ENCODE measurements at regions not wholly inside any gene's neighbourhood (a gene's known extent, or its start where the extent isn't known, plus 50 kb on each side); places are given as distances from the start of the nearest gene placed in this dataset.

DNA sequence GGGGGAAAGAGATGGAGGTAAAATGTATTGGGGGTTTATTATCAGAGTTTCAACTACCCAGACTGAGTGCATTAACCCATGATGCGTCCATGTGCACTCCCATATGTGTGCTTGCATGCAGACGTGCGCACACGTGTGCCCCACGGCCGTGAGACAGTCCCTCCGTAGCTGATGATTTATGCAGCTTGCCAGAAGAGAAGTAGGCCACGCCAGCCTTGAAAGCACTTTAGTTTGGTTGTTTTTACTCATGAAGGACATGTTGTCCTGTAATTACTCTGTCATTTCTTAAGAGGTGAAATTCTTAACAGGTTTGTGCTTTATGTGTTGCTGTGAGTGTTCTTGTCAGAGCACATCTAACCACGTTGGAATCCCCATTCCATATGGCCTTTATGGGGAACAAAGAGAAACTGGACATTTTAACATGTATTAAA is 467.8 kb downstream of the LMO4 start:
- peaks cover 50% of the 10 kb centered on the region for H3K4me1 Mint-ChIP-seq (ENCODE audit: low read depth)
- no peak overlapping the region for H3K27ac Mint-ChIP-seq
- H3K27me3 Mint-ChIP-seq (ENCODE audit: insufficient read depth) = no peaks in the 10 kb centered on the region; the same call in 1 of the 2 replicates

DNA sequence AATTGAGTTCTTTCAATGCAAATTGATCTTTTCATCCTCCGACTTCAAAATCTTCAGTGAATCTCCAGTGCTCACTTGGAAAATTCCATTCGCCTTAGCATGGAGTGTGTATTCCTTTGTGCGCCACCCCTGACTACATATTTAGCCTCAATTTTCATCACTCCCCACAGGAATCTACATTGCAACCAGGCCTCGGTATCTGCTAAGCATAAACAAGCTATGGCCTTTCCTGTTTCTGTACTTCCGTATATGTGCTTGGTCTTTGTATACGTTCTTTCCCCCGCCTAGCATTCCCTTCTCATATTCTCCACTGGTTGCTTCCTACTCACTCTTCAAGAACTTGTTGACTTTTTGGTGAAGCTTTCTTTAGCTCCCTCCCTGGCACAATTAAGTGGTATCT is 470.8 kb downstream of the LMO4 start:
- Mint-ChIP-seq H3K4me3 (no peak overlapping the region), H3K4me1 (ENCODE audit: low read depth) (peaks cover 35% of the 10 kb centered on the region), H3K27ac (no peak overlapping the region), H3K36me3 (ENCODE audit: low read depth) (no peaks in the 10 kb centered on the region), H3K9me3 (no peaks in the 10 kb centered on the region), H3K27me3 (ENCODE audit: insufficient read depth) (no peaks in the 10 kb centered on the region; the same call in 1 of the 2 replicates)
- TF ChIP-seq, protein P1, sequence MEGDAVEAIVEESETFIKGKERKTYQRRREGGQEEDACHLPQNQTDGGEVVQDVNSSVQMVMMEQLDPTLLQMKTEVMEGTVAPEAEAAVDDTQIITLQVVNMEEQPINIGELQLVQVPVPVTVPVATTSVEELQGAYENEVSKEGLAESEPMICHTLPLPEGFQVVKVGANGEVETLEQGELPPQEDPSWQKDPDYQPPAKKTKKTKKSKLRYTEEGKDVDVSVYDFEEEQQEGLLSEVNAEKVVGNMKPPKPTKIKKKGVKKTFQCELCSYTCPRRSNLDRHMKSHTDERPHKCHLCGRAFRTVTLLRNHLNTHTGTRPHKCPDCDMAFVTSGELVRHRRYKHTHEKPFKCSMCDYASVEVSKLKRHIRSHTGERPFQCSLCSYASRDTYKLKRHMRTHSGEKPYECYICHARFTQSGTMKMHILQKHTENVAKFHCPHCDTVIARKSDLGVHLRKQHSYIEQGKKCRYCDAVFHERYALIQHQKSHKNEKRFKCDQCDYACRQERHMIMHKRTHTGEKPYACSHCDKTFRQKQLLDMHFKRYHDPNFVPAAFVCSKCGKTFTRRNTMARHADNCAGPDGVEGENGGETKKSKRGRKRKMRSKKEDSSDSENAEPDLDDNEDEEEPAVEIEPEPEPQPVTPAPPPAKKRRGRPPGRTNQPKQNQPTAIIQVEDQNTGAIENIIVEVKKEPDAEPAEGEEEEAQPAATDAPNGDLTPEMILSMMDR (IDR thresholded peaks at IDR 0.05) = no peak
- DNase-seq = no peak

More for the DNA sequence above, 467.8 kb downstream of the LMO4 start:
- TF ChIP-seq, protein P1 (IDR thresholded peaks at IDR 0.05) = no peak
- Mint-ChIP-seq H3K36me3 (ENCODE audit: low read depth) (no peaks in the 10 kb centered on the region), H3K4me3 (no peak overlapping the region), H3K9me3 (no peaks in the 10 kb centered on the region)
- DNase-seq = no peak

DNA sequence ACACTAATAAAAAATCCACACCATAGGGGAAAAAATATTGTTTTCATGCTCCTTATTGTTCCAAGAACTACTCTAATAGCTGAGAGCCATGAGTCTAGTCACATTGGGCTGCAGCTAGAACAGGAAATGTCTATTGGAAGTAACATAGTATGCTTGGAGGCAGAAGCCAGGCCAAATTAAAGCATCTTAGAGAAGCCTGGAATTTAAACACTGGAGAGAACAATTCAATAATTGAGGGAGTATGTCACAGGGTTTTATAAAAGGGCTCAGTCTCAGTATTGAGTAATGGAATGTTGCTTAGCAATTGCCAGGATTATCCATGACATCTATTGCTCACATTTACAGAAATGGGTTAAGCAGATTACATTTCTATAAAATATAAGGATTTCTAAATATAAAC is 471.3 kb downstream of the LMO4 start:
- Mint-ChIP-seq H3K27ac (no peak overlapping the region), H3K27me3 (ENCODE audit: insufficient read depth) (no peaks in the 10 kb centered on the region; the same call in 1 of the 2 replicates)

DNA sequence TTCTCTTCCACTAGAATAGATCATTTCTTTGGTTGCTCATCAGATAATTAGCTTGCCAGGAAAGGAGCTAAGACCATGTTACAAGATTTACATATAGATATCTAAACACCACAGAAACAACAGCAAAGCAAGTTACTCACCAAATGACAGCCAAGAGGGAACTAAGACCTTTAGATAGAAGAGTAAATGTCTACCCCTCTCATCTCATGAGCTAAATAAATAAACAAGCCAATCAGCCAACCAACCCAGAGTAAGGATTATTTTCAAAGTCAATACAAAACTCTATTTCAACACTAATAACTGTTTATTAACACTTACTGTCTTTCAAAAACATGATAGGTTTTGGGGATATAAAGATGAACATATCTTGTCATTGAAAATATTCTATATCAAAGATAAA is 474.7 kb downstream of the LMO4 start:
- Mint-ChIP-seq H3K9me3 (no peaks in the 10 kb centered on the region), H3K4me3 (no peak overlapping the region), H3K36me3 (ENCODE audit: low read depth) (no peaks in the 10 kb centered on the region), H3K27me3 (ENCODE audit: insufficient read depth) (no peaks in the 10 kb centered on the region), H3K4me1 (ENCODE audit: low read depth) (peaks cover 37% of the 10 kb centered on the region), H3K27ac (no peak overlapping the region)
- DNase-seq = no peak
- TF ChIP-seq, protein P1 (IDR thresholded peaks at IDR 0.05) = no peak

More for the DNA sequence above, 471.3 kb downstream of the LMO4 start:
- H3K4me1 Mint-ChIP-seq (ENCODE audit: low read depth) = peaks cover 30% of the 10 kb centered on the region
- DNase-seq = peak; percentile 18
- H3K9me3 Mint-ChIP-seq = no peaks in the 10 kb centered on the region
- TF ChIP-seq, protein P1 (IDR thresholded peaks at IDR 0.05) = no peak
- H3K36me3 Mint-ChIP-seq (ENCODE audit: low read depth) = no peaks in the 10 kb centered on the region
- no peak overlapping the region for H3K4me3 Mint-ChIP-seq

DNA sequence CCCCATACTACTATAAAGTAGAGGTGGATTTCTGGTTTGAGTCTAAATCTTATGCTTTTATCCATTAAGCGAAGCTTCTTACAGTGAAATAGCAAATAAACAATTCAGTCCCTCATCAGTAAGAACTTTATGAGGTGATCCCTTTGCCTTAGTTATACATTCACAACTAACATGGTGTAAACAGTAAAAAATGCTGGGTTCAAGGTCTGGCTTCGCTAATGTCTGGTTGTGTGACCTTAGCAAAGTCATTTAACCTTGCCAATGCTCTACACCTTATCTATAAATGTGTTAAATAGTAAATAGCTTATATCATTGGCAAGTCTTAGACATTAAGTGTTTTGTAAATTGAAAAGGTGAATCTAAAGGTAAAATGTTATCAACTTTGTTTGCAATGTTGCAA is 475.4 kb downstream of the LMO4 start:
- Mint-ChIP-seq H3K9me3 (no peaks in the 10 kb centered on the region), H3K4me1 (ENCODE audit: low read depth) (peaks cover 37% of the 10 kb centered on the region), H3K4me3 (no peak overlapping the region), H3K27ac (no peak overlapping the region), H3K27me3 (ENCODE audit: insufficient read depth) (no peaks in the 10 kb centered on the region), H3K36me3 (ENCODE audit: low read depth) (no peaks in the 10 kb centered on the region)
- TF ChIP-seq, protein P1 (IDR thresholded peaks at IDR 0.05) = no peak
- DNase-seq = no peak
